NCI-H526 (cell line): ENCODE measurements at regions not wholly inside any gene's neighbourhood (a gene's known extent, or its start where the extent isn't known, plus 50 kb on each side); places are given as distances from the start of the nearest gene placed in this dataset.
"Not testable (repeated sequence)": the region's sequence is repeated elsewhere in the genome, so short reads cannot be mapped to it uniquely, and the experiment has no call there.

Source experiments
- DNase-seq, 2 experiments: peaks; one replicate each; lab custom pipeline; 2025; lab: John Stamatoyannopoulos, UW

DNA sequence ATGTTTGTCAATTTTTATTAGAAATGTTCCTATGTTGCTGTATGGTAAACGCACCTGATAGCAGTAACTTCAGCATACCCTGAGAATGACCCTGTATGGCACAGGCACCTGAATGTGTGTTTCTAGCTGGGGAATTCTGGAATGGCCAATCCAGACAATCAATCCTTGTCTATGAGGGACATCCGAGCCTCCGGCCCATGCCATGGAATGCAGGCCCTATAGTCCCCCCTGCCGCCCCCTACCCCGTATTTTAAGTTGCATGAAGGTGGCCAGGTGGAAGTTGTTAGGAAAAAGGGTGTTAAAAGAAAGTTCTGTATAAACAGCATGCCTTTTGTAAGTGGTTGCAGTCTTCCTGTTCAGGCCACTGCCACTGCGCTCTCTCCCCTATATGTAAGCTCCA is 595.9 kb downstream of the DSC3 start:
- no peak for DNase-seq

GRCh38 chr18:30444544-30444943 is 598.0 kb downstream of the DSC3 start:
- no peak for DNase-seq

DNA sequence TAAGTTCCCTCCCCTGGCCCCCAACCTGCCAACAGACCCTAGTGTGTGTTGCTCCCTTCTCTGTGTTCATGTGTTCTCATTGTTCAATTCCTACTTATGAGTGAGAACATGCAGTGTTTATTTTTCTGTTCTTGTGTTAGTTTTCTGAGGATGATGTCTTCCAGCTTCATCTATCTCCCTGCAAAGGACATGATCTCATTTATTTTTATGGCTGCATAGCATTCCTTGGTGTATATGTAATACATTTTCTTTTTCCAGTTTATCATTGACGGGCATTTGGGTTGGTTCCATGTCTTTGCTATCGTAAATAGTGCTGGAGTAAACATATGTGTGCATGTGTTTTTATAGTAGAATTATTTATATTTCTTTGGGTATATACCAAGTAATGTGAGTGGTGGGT is 602.2 kb downstream of the DSC3 start:
- no peak for DNase-seq

DNA sequence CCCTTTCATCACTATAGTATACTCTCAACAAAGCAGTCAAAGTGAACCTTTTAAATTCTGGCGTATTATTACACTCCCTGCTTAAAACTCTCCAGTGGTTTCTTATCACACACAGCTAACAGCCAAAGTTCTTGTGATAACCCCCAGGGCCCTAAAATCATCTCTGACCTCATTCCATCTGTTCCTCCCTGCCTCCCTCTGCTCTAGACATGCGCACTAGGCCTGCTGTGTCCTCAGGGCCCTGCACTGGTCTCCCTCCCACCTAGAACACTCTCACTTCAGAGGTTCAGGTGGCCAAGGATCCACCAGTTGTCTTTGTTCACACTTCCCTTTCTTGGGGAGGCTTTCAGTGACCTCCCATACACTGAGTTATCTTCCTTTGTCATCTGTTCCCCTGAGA is 603.4 kb downstream of the DSC3 start:
- DNase-seq, result no peak

GRCh38 chr18:30432349-30432748 is 610.2 kb downstream of the DSC3 start:
- DNase-seq, result no peak

- DNase-seq, result not testable (repeated sequence)
Observed at GRCh38 chr18:30419399-30419798, 623.1 kb downstream of the DSC3 start.

- no peak for DNase-seq
Observed at GRCh38 chr18:30415903-30416302, 626.6 kb downstream of the DSC3 start.

GRCh38 chr18:30409120-30409519 is 633.4 kb downstream of the DSC3 start:
- no peak for DNase-seq

DNA sequence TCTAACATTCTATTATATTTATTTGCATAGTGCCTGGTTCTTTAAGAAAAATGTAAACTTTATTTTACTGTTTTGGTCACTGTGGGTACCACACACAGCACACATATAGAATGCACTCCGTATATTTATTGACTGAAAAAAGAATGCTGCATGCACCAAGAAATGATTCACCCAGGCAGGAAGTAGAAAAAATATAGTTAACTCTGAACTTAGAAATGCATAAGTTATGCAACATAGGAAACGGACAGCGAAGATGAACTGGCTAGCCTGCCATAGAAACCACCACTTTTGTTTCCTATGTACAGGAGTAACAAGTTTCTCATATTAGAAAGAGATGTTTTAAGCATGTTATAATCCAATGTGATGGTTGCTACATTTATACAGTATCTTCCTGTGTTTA is 635.8 kb downstream of the DSC3 start:
- DNase-seq, result no peak

DNA sequence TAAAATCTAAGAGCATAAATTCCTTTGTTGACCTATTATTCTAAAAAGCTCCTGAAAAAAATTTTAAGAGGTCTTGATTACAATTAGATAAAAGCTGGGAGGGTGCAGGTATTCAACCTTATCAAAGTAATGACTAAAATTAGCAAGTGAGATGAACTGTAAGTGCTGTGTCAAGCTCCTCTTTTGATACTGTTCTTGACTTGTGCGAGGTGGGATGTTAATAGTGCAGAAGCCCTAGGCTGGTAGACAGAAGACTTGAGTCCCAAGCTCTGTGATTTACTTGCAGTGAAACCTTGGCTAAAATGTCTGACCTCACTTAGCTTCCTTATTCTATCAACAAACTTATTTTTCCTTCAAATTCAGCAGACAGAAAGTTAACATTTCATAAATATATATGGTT is 637.5 kb downstream of the DSC3 start:
- no peak for DNase-seq

DNA sequence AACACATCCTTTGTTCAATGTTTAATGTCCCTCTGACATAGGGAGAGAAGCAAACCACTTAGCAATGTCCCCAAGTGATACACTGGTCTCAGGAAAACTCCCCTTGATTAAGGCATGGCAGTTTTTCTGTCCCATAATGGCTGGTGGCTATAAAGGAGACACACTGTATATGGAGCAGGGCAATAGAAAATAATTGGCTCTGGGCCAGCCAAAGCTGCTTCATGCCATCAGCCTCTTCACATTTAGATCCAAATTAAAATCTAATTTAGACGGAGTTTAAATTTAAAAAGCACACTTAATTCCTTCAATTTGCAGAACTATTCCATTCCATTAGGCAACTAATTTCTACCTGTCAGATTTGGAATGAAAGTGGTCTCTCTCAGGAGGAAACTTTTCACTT is 638.1 kb downstream of the DSC3 start:
- no peak for DNase-seq

DNA sequence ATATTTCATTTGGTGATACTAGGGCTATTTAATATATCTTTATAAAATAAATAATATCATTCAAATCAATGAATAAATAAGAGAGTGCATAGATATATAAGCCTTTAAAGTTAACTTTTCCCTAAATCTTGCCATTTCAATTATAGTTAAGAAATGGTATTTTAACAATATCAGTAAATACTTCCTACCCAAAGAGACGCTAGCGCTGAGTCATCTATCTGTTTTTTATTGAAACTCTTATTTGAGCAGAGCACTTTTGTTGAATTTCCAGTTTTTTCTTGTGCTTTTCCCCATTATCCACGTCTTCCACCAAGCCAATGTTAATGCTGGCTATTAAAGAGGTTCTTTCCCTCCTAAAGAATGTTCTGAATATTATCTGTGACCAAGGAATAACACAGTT is 639.3 kb downstream of the DSC3 start:
- no peak for DNase-seq

- DNase-seq, result no peak
Observed at GRCh38 chr18:30387401-30387800, 655.1 kb downstream of the DSC3 start.

GRCh38 chr18:30386624-30387023 is 655.9 kb downstream of the DSC3 start:
- DNase-seq, result no peak

GRCh38 chr18:30385684-30386083 is 656.9 kb downstream of the DSC3 start:
- no peak for DNase-seq

DNA sequence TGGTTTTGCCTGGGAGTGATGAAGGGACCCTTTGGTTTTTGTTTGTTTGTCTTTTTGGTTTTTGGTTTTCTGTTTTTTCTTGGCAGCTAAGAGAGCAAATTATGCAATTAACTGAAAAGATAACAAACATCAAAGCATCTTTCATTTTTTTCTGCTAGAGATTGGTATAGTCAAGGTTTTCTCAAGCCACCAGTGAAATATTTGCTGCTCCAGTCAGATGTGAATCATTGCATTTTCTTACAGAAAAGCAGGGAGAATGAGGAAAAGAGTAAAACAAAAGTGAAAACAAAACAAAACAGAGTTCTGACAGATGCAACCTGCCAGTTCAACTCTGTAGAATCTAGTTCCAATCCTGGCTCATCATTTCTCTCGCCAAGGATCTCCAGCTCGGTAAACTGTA is 660.7 kb downstream of the DSC3 start:
- no peak for DNase-seq

GRCh38 chr18:30378097-30378496 is 664.4 kb downstream of the DSC3 start:
- DNase-seq, result peak in 1 of 2 experiments; percentile 51

DNA sequence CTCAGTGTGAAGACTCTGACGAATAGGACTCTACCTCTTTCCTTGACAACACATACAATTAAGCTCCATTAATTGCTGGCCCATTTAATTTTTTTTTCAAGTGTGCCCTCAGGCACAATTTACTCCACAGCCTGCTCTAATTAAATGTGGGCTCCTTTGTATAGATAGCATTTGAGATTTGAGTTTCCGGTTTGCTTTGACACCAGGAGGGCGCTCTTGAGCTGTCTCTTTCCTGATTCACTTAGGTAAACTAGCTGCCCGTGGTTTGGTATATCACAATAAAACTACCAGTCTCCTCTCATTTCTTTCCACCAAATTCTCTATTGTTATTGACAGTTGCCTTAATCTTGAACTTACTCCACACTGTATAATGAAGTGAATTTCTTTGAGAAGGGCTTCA is 666.0 kb downstream of the DSC3 start:
- DNase-seq, result peak in 1 of 2 experiments; percentile 1

DNA sequence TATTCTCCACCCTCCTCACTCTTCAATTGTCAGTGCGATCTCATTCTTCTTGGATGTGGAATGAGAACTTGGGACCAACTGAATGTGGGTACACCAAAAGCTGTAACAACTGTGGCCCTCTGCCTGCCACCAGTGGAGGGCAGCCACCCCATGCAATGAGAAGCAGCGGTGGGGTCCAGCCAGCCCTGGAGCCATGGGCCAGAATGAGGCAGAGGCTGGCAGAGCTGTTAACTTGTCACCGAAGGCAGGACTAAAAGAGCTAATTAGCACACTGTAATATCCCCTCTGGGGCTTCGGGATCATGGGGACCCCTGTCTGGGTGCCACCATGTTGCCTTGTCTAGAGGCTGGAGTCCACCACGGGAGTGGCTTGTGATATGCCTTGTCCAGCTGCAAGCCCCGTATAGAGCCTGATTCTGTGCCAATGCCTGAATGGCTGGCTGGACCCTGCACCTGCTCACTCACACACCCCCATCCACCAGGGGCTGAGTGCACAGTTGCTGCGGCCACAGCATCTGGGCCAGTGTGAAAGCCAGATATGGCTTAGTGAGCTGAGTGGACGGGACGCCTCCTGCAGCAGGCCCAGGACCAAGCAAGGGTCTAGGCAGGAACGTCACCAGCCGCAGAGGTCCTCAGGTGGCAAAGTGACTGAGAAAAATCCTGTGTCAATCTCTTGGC is 680.5 kb downstream of the DSC3 start:
- DNase-seq, result no peak

- DNase-seq, result no peak
Observed at GRCh38 chr18:30359521-30359920, 683.0 kb downstream of the DSC3 start.

DNA sequence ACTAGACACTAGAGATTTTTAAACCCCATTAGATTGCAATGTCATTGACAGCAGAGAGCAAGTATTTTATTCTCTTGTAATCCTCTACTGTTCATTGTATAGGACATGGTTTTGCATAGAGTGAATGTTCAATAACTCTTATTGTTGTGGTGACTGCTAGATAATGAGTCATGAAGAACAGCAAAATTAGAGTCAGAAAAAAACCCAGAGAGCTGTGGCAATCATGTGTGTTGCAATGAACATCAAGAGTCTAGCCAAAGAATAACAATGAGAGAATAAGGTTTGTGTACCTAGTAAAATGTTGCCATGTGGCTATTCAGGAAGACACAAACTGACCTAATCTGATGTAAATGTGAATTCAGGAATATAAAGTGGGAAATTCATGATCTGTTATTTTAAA is 684.0 kb downstream of the DSC3 start:
- DNase-seq, result peak; percentile 75 to 84

GRCh38 chr18:30352551-30353168 is 689.9 kb downstream of the DSC3 start:
- DNase-seq, result no peak

DNA sequence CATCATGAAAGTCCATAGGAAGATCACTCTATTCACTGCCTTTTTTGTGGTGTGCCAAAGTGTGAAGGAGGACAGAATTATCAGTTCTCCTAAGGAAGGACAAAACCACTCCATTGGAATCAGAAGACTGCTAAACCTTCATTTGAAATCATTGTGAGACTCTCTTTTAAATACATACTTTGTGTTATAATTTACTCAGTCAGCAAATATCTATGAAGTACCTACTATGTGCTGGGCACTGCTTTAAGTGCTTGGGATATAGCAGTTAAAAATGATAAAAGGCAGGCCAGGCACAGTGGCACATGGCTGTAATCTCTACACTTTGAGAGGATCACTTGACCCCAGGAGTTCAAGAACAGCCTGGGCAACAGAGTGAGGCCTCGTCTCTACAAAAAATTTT is 692.3 kb downstream of the DSC3 start:
- DNase-seq, result no peak

DNA sequence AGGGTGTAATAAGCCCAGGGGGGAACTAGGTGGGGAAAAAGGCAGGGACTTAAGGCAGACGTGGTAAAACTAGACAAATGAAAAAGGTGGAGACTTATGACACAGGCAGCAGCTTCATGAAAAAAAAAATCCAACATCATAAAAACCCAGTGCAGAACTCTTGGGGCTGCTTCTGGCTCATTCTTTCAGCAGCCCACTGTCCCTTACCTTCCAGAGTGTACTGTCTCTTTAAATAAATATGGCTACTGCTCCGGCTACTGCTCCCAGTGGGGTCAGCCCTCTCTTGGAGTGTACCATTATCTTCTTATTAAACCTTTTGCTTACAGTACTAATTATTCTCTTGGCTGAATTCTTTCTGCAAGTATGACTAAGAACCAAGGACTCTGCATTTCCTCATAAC is 699.5 kb downstream of the DSC3 start:
- no peak for DNase-seq
